Activated CD4-positive, alpha-beta T cell treated with anti-CD3 and anti-CD28 coated beads, Interleukin-2, amount 50 U/mL, for 16 hours (primary cell): ENCODE measurements at regions not wholly inside any gene's neighbourhood (a gene's known extent, or its start where the extent isn't known, plus 50 kb on each side); places are given as distances from the start of the nearest gene placed in this dataset.

Source experiments
- DNase-seq: peaks from one replicate; pipeline ENCODE4 v3.0.0-alpha.2; 2020

DNA sequence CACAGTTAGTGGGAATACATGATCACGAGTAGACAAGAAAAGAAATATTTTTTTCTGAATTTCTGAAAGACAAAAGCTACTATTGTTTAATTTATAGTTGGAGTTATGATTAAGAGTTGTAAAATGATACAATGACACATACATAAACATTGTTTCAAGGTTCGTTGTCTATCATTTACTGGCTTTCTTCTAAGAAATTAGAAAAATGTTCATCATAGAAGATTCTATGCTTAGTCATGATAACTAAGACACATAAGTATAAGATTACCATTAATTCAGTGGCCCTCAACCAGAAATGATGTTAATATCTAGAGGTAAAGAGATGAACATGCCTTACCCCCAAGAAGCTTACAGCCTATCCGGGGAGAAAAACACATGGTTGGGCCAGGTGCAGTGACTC, 1832.8 kb upstream of the PRR20A start:
- DNase-seq: no peak

DNA sequence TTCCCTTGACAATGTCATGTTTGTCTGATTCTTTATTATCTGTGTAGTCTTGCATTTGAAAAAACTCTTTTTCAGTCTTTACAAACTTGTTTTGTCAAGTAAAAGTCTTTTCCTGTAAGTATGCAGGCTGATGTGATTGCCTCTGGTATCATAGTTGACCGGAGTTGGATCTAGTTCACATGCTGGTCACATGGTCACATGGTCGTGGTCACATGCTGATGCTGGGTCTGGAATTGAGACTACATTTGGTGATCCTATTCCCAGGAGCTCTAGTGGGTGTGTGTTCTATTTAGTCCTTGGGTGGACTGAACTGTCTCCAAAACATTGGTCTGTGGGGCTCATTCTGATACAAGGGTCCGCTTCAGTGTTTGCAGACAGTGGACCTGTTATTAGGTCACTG, 1798.8 kb upstream of the PRR20A start:
- DNase-seq: no peak

DNA sequence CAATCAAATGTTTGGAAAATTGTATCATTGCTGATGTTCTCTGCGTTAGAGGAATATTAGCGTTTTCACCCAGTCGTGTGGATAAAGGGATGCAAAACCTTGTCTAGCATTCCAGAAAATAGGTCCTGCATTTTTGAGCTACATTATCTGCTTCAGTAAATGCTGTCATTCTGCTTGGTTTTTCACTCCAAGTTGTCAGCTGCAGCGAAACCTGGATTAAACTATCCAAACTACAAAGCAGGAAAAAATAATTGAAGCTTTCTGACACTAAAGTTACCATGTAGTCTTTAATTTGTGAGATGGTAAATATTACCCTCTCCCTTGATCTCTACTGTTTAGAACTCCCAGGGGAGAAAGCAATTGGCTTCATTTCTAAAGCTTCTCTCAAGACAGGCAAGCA, 1795.5 kb upstream of the PRR20A start:
- no peak for DNase-seq

GRCh38 chr13:55347528-55347927, 1793.2 kb upstream of the PRR20A start:
- no peak for DNase-seq

DNA sequence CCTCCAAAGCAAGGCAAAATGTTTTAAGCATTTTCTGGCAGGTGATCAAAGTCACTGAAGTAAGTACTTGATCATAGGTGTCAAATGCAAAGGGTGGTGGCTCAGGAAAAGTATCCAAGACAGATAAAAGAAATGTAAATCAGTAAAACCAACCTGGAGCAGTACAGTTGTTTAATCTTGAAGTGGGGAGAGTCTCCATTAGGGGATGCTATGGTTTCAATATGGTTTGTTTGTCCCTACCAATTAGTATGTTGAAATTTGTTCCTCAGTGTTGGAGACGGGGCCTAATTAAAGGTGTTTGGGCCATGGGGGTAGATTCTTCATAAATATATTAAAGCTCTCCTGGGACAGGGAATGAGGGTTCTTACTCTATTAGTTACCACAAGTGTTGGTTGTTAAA, 1781.7 kb upstream of the PRR20A start:
- no peak for DNase-seq

GRCh38 chr13:55361141-55361540, 1779.6 kb upstream of the PRR20A start:
- no peak for DNase-seq

DNA sequence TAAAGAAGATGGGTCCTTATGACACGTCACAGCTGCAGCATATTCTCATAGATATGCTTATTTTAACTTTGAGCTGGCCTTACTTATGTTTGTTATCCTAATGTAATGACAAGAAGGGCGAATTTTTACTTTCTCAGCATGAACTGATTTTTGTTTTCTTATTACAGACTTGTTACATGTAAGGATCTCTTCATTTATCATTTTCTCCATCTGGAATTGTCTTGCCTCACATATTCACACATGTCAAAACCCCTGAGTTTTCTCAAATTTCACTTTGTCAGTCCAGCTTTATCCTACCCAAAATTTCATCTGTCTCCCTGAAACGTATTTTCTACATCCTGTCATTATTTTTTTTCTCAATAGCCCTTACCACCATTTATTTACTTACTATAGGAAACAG, 1774.0 kb upstream of the PRR20A start:
- no peak for DNase-seq

DNA sequence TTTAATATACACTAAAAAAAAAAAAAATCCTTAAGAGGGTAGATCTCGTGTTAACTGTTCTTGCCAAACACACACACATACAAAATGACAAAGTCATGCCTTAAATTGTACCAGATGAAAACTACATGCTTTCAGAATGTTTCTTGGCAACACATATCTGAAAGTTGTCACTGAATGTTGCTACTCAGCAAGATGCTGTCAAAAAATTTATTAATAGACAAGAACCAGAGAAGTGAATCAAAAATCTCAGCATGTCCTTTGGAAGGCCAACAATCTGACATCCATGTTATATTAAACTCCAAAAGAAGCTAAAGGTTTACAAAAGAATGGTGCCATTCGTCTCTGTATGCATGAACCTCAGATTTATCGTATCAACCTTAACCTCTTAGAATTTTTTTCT, 1746.2 kb upstream of the PRR20A start:
- no peak for DNase-seq

GRCh38 chr13:55402870-55403269, 1737.8 kb upstream of the PRR20A start:
- no peak for DNase-seq

- no peak for DNase-seq
Observed at GRCh38 chr13:55403887-55404487, 1736.7 kb upstream of the PRR20A start.

DNA sequence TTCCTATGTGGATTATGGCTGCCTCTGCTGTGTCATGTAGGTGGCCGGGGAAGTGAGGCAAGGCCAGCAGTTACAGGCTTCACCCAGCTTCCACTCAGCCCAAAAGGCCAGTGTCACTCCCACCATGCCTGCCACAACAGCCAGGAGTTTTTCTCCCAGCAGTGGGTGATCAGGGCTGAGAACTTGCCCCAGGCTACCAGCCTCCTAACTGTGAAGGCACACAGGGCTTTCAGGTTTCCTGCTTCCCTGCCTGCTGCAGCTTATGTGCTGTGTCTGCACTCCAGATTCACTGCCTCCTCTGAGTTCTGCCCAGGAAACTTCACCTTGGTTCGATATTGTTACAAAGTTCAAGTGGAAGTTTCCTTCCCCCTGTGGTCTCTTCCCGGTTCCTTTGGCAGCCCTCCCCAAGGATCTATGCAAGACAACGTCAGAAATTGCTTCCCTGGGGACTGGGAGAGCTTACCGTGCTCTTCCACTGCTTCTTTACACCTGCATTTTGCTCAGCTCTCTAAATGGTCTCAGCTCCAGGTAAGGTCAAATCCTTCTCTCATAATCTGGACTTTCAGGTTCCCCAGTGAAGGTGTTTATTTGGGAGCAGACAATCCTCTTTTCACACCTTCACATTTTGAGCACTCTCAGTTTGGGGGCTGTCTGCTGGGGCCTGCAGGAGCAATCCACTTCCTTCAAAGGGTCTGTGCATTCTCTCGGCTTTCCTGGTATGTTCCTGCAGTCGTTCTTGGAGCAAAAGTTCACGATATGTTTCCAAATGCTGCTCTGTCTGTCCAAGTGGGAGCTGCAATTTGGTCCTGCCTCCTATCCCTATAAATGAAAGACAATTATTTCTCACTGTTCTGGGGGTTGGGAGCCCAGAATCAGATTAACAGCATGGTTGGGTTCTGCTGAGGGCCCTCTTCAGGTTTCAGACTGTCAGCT, 1730.1 kb upstream of the PRR20A start:
- DNase-seq: no peak

DNA sequence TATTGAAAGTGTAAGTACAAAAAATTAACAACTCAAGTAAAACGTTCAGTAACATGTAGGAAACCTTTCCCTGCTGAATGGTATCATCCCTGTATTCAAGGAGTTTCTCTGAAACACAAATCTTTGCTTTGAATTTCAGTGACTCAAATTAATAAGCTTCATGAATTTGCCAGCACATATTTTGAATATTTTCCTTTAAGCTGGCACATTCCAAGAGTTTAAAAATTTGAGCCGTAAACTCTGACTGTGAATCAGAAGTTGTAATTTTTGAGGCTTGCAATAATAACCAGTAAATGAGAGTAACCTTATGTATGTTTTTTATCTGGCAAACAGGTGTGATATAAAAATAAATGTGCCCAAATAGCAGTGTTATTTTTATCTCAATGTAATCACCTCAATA, 1722.6 kb upstream of the PRR20A start:
- no peak for DNase-seq

DNA sequence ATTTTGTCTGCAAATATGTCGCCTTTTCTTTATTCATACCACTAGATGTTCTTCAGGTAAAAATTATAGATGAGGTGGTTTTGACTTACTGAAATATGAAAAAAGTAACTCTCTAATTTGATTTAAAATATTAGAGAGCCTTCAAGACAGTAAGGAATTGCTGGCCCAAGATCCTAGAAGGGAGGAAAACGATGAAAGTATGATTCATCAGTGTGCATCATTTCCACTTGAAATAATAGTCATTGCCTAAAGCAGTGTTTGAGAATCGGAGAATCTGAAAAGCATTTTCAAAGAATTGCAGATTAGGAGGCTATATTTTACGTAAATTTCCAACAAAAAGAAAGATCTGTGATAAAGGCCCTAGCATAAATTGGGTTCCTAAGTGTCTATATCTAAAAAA, 1707.9 kb upstream of the PRR20A start:
- DNase-seq: no peak

DNA sequence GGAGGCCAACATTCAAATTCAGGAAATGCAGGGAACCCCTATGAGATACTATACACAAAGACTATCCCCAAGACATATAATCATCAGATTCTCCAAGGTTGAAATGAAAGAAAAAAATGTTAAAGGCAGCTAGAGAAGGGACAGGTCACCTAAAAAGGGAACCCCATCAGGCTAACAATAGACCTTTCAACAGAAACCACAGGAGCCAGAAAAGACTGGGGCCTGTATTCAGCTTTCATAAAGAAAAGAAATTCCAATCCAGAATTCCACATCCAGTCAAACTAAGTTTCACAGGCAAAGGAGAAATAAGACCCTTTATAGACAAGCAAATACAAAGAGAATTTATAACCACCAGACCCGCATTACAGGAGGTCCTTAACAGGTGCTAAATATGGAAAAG, 1703.6 kb upstream of the PRR20A start:
- DNase-seq: no peak

DNA sequence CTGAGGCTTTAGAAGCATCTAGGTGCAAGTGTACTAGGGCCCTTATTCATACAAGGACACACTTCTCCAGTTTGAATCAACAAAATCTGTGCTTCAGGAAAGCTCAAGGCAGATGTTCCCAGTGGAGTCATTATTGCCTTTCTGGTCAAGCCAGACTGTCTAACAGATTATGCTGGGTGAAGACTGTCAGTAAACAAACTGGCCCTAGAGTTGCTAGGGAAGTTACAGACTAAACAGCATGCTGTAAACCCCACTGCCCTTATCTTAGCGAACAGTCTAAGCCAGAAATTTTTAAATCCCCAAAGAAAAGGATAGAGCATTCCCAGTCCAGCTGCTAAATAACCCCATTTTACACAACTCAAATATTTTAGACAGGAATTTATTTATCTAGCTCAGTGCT, 1701.3 kb upstream of the PRR20A start:
- DNase-seq: no peak

DNA sequence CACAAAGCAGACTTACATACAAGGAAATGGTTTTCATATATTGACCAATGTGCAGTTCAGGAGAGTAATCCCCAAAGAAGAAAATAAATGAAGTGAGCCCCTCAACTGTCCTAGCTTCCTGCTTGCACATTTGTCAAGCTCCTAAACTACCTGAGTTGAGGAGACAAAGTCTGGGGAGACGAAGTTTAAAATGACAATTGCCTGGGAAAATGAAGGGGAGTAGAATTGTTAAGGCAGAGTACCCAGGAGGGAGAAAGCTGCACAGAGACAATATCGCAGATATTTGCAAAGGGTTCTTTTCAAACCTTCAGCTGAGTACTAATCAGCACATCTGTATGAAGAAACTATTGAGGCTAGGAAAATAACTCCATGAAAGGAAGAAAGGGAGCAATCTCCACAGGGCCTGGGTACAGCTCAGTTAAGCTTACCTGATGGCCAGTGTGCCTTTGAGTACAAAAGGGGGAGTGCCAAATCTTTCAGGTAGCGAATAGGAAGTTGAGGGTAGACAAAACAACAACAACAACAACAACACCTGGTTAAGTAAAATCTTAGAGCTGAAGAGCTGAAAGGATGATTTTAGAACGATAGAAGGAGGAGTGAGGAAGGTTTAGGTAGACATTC, 1700.1 kb upstream of the PRR20A start:
- DNase-seq: no peak

- no peak for DNase-seq
Observed at GRCh38 chr13:55464222-55464621, 1676.5 kb upstream of the PRR20A start.

DNA sequence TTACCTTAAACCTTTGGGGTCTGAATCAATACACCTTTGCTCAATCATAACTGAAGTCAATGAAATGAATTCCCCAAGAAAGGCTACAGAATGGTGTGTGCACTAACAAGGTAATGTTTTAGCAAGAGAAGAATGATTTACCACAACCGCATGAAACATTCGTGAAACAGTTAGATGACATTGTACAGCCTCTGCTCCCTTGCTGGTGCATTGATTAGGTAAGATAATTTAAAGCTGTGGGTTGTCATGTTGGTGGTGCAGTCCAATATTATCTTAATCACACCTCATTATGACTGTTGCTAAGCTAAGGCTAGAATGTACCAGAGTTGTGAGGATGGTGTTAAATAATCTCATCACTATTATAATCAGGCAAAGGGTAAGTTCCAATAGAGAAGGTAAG, 1673.2 kb upstream of the PRR20A start:
- DNase-seq: no peak

- no peak for DNase-seq
Observed at GRCh38 chr13:55483626-55484158, 1657.0 kb upstream of the PRR20A start.

DNA sequence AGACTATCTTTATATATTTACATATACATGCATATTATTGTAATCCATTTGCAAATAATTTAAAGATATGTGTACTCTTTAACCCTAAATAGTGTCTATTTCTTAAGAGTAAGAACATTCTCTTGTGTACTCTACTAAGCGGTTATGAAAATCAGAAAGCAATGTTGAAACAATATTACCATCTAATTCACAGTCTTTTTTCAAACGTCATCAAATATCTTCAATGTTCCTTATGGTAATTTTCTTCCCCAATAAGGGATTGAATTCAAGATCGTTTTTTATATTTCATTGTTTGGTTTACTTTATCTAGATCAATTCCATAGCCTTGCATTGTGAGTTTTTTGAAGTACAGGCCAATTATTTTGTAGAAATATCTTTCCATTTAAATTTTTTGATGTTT, 1647.4 kb upstream of the PRR20A start:
- no peak for DNase-seq

DNA sequence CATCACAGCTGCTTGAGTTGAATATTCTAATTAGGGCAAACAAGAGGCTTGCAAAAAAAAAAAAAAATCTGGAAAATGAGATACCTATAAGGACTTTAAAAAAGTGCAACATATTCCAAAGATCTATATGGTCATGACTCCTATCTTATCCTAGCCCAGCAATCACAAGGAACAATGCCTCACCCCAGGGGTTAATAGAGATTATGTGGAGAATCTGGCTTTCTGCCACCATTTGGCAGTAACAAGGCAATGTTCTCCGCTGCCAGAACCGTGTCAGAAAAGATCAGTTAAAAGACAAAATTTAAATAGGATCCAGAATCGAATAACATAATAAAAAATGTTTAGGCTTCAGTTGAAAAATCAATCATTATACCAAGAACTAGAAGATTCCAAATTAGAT, 1643.2 kb upstream of the PRR20A start:
- no peak for DNase-seq

- no peak for DNase-seq
Observed at GRCh38 chr13:55500694-55501093, 1640.0 kb upstream of the PRR20A start.

GRCh38 chr13:55516610-55517009, 1624.1 kb upstream of the PRR20A start:
- no peak for DNase-seq

GRCh38 chr13:55517312-55517711, 1623.4 kb upstream of the PRR20A start:
- no peak for DNase-seq
